PC-9 (cell line): ENCODE measurements at regions not wholly inside any gene's neighbourhood (a gene's known extent, or its start where the extent isn't known, plus 50 kb on each side); places are given as distances from the start of the nearest gene placed in this dataset.

ENCODE experiments used
- BruUV-seq: library from RNA; stranded (reverse); fragments of 400-500 nt; replicated peaks from 2 replicates; lab custom pipeline; 2021; lab: Mats Ljungman, UMichigan
- CTCF ChIA-PET: fragments of 300-600 bp; sonication (Branson Sonifier 250); formaldehyde crosslinking; loops from one replicate; lab custom pipeline; 2022; ENCODE audit warnings: antibody characterized with exemption; lab: Charles Lee
- POLR2A ChIA-PET: fragments of 300-600 bp; sonication (Branson Sonifier 250); formaldehyde crosslinking; loops from one replicate; lab custom pipeline; 2022; ENCODE audit warnings: antibody characterized with exemption; ENCODE audit not compliant: unreplicated experiment; lab: Charles Lee
- DNase-seq, 2 experiments: peaks; one replicate each; pipeline versions ENCODE4 v3.0.0 to v3.0.0-alpha.2; 2015 to 2022; ENCODE audit warnings: mixed read lengths in 1 of 2
- H2AFZ ChIP-seq: fragments of 200-600 bp; sonication (generic); 2 replicates; pipeline ENCODE4 v1.8.1; 2017; ENCODE audit warnings: antibody characterized with exemption
- H3F3A ChIP-seq: fragments of 200-600 bp; sonication (generic); 2 replicates; pipeline ENCODE4 v1.8.1; 2017; ENCODE audit warnings: antibody characterized with exemption, mild to moderate bottlenecking, low read depth; ENCODE audit not compliant: insufficient read depth
- H3K27ac ChIP-seq: fragments of 200-600 bp; sonication (generic); 2 replicates; pipeline ENCODE4 v1.6.1; 2016; ENCODE audit warnings: mixed run types
- H3K27me3 ChIP-seq: fragments of 200-600 bp; sonication (generic); 2 replicates; pipeline ENCODE4 v1.6.1; 2016; ENCODE audit warnings: low read depth, mixed run types; ENCODE audit not compliant: insufficient read depth
- H3K36me3 ChIP-seq: fragments of 200-600 bp; sonication (generic); 2 replicates; pipeline ENCODE4 v1.6.1; 2016; ENCODE audit warnings: low read depth, mixed run types
- H3K4me1 ChIP-seq: fragments of 200-600 bp; sonication (generic); replicated peaks from 2 replicates; pipeline ENCODE4 v1.6.1; 2016; ENCODE audit warnings: mixed run types; ENCODE audit not compliant: insufficient read depth
- H3K4me2 ChIP-seq: fragments of 200-600 bp; sonication (generic); 2 replicates; pipeline ENCODE4 v1.6.1; 2017; ENCODE audit warnings: mixed run types
- H3K4me3 ChIP-seq: fragments of 200-600 bp; sonication (generic); 2 replicates; pipeline ENCODE4 v1.6.1; 2016; ENCODE audit warnings: mixed run types
- H3K79me2 ChIP-seq: fragments of 200-600 bp; sonication (generic); 2 replicates; pipeline ENCODE4 v1.6.1; 2017; ENCODE audit warnings: low read depth, mixed run types
- H3K9me2 ChIP-seq: fragments of 200-600 bp; sonication (generic); 2 replicates; pipeline ENCODE4 v1.8.1; 2017; ENCODE audit warnings: mild to moderate bottlenecking; ENCODE audit not compliant: insufficient read depth
- H3K9me3 ChIP-seq: fragments of 200-600 bp; sonication (generic); 2 replicates; pipeline ENCODE4 v1.8.1; 2016; ENCODE audit warnings: low read depth; ENCODE audit not compliant: insufficient read depth
- H4K20me1 ChIP-seq: fragments of 200-600 bp; sonication (generic); 2 replicates; pipeline ENCODE4 v1.8.1; 2017; ENCODE audit not compliant: insufficient read depth
- EZH2 ChIP-seq: fragments of 200-600 bp; sonication (generic); IDR thresholded peaks from 2 replicates; pipeline ENCODE4 v1.8.0; 2017; ENCODE audit warnings: antibody characterized with exemption, low read depth
- intact Hi-C: fragments of 100-400 bp; cut with micrococcal nuclease; formaldehyde crosslinking; loops from one replicate; pipeline ENCODE4 v1.10.0; 2022; ENCODE audit not compliant: unreplicated experiment
- TF ChIP-seq, protein P1 (sequence below): fragments of 200-600 bp; sonication (generic); conservative IDR thresholded peaks from 2 replicates; pipeline ENCODE4 v1.6.1; 2017; ENCODE audit warnings: mixed run types, antibody characterized with exemption, mild to moderate bottlenecking, moderate library complexity

DNA sequence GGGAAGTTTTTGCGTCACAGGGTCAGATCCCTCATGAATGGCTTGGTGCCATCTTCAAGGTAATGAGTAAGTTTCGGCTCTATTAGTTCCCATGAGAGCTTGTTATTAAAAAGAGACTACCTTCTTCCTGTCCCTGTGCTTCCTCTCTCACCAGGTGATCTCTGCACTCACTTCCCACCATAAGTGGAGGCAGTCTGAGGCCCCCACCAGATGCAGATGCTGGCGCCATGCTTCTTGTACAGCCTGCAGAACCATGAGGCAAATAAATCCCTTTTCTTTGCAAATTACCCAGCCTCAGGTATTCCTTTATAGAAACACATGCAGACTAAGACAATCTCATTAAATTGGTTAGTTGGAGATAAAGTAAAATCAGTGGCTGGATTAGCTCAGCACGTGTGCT lies 75.6 kb upstream of the RFC3 start:
- no TSS peak for BruUV-seq
- H2AFZ ChIP-seq: no peak overlapping the region
- H3K4me2 ChIP-seq: no peak overlapping the region
- H3K27ac ChIP-seq: no peak overlapping the region
- H3K36me3 ChIP-seq: no peaks in the 10 kb centered on the region
- H3K79me2 ChIP-seq: no peaks in the 10 kb centered on the region
- no peaks in the 10 kb centered on the region for H3F3A ChIP-seq
- TF ChIP-seq, protein P1, sequence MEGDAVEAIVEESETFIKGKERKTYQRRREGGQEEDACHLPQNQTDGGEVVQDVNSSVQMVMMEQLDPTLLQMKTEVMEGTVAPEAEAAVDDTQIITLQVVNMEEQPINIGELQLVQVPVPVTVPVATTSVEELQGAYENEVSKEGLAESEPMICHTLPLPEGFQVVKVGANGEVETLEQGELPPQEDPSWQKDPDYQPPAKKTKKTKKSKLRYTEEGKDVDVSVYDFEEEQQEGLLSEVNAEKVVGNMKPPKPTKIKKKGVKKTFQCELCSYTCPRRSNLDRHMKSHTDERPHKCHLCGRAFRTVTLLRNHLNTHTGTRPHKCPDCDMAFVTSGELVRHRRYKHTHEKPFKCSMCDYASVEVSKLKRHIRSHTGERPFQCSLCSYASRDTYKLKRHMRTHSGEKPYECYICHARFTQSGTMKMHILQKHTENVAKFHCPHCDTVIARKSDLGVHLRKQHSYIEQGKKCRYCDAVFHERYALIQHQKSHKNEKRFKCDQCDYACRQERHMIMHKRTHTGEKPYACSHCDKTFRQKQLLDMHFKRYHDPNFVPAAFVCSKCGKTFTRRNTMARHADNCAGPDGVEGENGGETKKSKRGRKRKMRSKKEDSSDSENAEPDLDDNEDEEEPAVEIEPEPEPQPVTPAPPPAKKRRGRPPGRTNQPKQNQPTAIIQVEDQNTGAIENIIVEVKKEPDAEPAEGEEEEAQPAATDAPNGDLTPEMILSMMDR: no peak
- ChIA-PET CTCF (no interaction called here), POLR2A (no interaction called here)
- intact Hi-C loops: no loop called here
- H4K20me1 ChIP-seq: no peaks in the 10 kb centered on the region
- H3K9me3 ChIP-seq: no peaks in the 10 kb centered on the region
- 0 out of 2 replicates have a peak, but pooled peaks cover 4% of the 10 kb centered on the region for H3K4me1 ChIP-seq
- no peak for DNase-seq
- H3K4me3 ChIP-seq: no peak overlapping the region
- H3K27me3 ChIP-seq: no peaks in the 10 kb centered on the region
- H3K9me2 ChIP-seq: no peaks in the 10 kb centered on the region

DNA sequence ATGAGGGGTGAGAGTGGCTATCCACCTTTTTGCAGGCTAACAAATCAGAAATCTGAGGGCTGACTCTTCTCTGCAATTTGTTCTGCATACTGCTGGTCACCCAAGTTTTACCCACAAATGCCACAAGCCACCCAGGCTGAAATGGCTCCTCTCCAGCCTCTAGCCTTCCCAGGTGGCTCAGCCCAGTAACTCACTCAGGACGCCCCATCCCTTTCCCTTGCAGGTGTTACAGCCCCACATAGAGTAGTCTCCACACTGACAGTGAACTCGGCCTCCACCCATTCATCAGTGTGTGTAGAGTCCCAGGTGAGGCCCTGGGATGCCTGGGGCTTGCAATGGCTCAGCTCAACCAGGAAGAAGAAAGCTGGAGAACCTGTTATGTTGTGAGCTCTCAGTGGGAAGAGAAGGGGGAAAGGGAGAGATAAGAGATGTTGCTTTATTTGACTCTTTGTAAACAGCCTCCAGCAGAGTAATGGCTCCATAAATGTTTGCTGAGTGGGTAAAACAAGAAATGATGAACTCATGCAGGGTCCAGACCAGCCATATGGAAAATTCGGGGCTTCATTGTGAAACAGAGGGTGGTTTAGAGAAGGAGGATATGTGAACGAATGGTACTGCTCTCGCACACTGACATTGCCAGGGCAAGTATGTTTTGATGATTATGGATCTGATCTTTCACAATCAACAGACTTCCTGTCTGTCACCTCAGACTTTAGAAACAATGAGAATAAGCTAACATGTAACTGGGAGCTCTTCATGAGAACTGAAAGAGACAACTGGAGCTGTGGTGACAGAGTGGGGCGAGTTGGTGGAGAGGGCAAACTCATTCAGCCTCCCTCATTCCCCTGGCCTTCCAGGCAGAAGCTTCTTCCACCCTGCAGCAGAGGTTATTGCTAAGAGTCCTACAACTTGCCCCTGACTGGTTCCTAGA lies 74.2 kb upstream of the RFC3 start:
- no TSS peak for BruUV-seq
- ChIA-PET CTCF (no interaction called here), POLR2A (no interaction called here)

DNA sequence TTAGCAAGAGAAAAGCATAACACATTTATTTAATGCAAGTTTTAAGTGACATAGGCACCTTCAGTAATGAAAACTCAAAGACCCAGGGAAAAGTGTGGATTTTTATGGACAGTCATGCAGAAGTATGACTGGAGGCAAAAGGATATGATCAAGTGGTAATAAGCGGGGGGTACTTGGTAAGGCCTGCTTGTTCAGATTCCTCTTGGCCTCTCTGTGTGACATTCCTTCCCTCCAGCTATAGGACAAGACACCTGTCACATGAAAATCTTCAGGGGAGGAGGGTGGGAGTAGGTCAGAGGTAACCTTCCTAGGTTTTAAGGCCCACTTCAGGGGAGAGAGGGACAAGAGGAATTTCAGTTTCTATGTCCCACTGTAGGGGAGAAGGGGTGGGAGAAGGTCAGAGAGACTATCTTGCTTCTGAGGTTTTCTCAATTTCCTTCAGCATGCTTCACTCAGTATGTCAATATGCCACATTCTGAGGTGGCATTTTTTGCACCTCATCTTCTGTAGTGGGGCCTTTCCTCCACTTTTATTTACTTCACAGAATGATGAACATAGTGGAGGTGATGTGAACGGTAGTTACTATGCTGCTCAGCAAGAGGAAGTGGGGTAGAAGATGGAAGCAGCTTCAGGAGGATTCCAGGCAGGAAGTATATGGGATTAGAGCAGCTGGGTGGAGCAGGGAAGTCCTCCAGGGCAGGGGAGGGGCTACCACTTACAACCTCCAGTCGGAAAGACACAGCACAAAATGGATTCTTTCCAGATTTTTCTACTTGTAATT lies 73.2 kb upstream of the RFC3 start:
- Histone ChIP-seq H2AFZ (no peak overlapping the region), H3K9me3 (no peaks in the 10 kb centered on the region), H3K79me2 (no peaks in the 10 kb centered on the region), H3K36me3 (no peaks in the 10 kb centered on the region), H3K4me3 (no peak overlapping the region), H3K4me2 (peak overlapping the region; percentile 16; the same call in 1 of the 2 replicates), H3K27ac (no peak overlapping the region), H3K9me2 (no peaks in the 10 kb centered on the region), H3K27me3 (no peaks in the 10 kb centered on the region), H3F3A (no peaks in the 10 kb centered on the region), H3K4me1 (0 out of 2 replicates have a peak, but pooled peaks cover 4% of the 10 kb centered on the region), H4K20me1 (no peaks in the 10 kb centered on the region)
- ChIA-PET POLR2A (no interaction called here), CTCF (no interaction called here)
- TF ChIP-seq EZH2: no peak
- TF ChIP-seq, protein P1: no peak
- intact Hi-C loops: no loop called here
- no peak for DNase-seq
- BruUV-seq: no TSS peak

More for the DNA sequence above, 74.2 kb upstream of the RFC3 start:
- Histone ChIP-seq H3K4me3 (no peak overlapping the region), H3K4me2 (no peak overlapping the region), H3K36me3 (no peaks in the 10 kb centered on the region), H4K20me1 (no peaks in the 10 kb centered on the region), H3K27me3 (no peaks in the 10 kb centered on the region), H3K27ac (no peak overlapping the region), H2AFZ (no peak overlapping the region), H3K9me3 (no peaks in the 10 kb centered on the region), H3K4me1 (0 out of 2 replicates have a peak, but pooled peaks cover 4% of the 10 kb centered on the region), H3K79me2 (no peaks in the 10 kb centered on the region), H3F3A (no peaks in the 10 kb centered on the region), H3K9me2 (no peaks in the 10 kb centered on the region)
- DNase-seq: peak in 1 of 2 experiments; percentile 48
- no peak for TF ChIP-seq EZH2
- TF ChIP-seq, protein P1: no peak
- intact Hi-C loops: no loop called here
